Astrocyte (in vitro differentiated cells and primary cell): ENCODE measurements at regions not wholly inside any gene's neighbourhood (a gene's known extent, or its start where the extent isn't known, plus 50 kb on each side); places are given as distances from the start of the nearest gene placed in this dataset.
"Not testable (repeated sequence)": the region's sequence is repeated elsewhere in the genome, so short reads cannot be mapped to it uniquely, and the experiment has no call there.

Source experiments
- DNase-seq: peaks from one replicate; pipeline ENCODE4 v3.0.0-alpha.2; 2010; ENCODE audit warnings: low read depth
- FAIRE-seq: peaks from 2 replicates; lab custom pipeline; 2011; peaks lifted over from hg19 to GRCh38; lab: Jason Lieb, UNC
- H2AFZ ChIP-seq: 2 replicates; pipeline ENCODE4 v1.6.0; 2012; ENCODE audit warnings: low read depth, low read length, inconsistent platforms
- H3K27ac ChIP-seq: 2 replicates; pipeline ENCODE4 v1.5.1; 2011; ENCODE audit warnings: low read depth, low read length, inconsistent platforms
- H3K27me3 ChIP-seq: 2 replicates; pipeline ENCODE4 v1.6.0; 2011; ENCODE audit warnings: low read length, inconsistent platforms; ENCODE audit not compliant: insufficient read depth
- H3K36me3 ChIP-seq: 2 replicates; pipeline ENCODE4 v1.5.1; 2011; ENCODE audit warnings: low read length, inconsistent platforms; ENCODE audit not compliant: insufficient read depth
- H3K4me1 ChIP-seq: 2 replicates; pipeline ENCODE4 v1.5.1; 2011; ENCODE audit warnings: low read length, inconsistent platforms; ENCODE audit not compliant: insufficient read depth
- H3K4me2 ChIP-seq: 2 replicates; pipeline ENCODE4 v1.6.0; 2012; ENCODE audit warnings: low read length, inconsistent platforms
- H3K4me3 ChIP-seq: 2 replicates; pipeline ENCODE4 v1.5.1; 2011; ENCODE audit warnings: low read depth, mild to moderate bottlenecking, low read length, inconsistent platforms; ENCODE audit not compliant: insufficient read depth
- H3K79me2 ChIP-seq: 2 replicates; pipeline ENCODE4 v1.6.0; 2012; ENCODE audit warnings: mild to moderate bottlenecking, low read length, inconsistent platforms; ENCODE audit not compliant: insufficient read depth
- H3K9ac ChIP-seq: 2 replicates; pipeline ENCODE4 v1.6.0; 2012; ENCODE audit warnings: mild to moderate bottlenecking, low read length, inconsistent platforms
- H3K9me3 ChIP-seq: 2 replicates; pipeline ENCODE4 v1.5.1; 2012; ENCODE audit warnings: low read depth, mild to moderate bottlenecking, low read length, inconsistent platforms; ENCODE audit not compliant: insufficient read depth
- H4K20me1 ChIP-seq: 2 replicates; pipeline ENCODE4 v1.6.0; 2012; ENCODE audit warnings: low read length, inconsistent platforms; ENCODE audit not compliant: insufficient read depth
- H3K27ac Mint-ChIP-seq: one replicate; pipeline ENCODE4 v1.8.0; 2021; ENCODE audit warnings: mild to moderate bottlenecking, mixed read lengths; ENCODE audit not compliant: unreplicated experiment
- H3K27me3 Mint-ChIP-seq: one replicate; pipeline ENCODE4 v1.8.0; 2021; ENCODE audit warnings: low read depth, mixed read lengths; ENCODE audit not compliant: unreplicated experiment
- H3K36me3 Mint-ChIP-seq: one replicate; pipeline ENCODE4 v1.8.0; 2021; ENCODE audit warnings: low read depth, mixed read lengths; ENCODE audit not compliant: unreplicated experiment
- H3K4me1 Mint-ChIP-seq: one replicate; pipeline ENCODE4 v1.8.0; 2021; ENCODE audit warnings: low read depth, mixed read lengths; ENCODE audit not compliant: unreplicated experiment
- H3K4me3 Mint-ChIP-seq: one replicate; pipeline ENCODE4 v1.8.0; 2021; ENCODE audit warnings: mild to moderate bottlenecking, moderate library complexity, mixed read lengths; ENCODE audit not compliant: unreplicated experiment
- H3K9me3 Mint-ChIP-seq: one replicate; pipeline ENCODE4 v1.8.0; 2021; ENCODE audit warnings: mild to moderate bottlenecking, mixed read lengths; ENCODE audit not compliant: unreplicated experiment
- CTCF ChIP-seq: IDR thresholded peaks from 2 replicates; pipeline ENCODE4 v1.5.1; 2011; ENCODE audit warnings: low read depth, mild to moderate bottlenecking, inconsistent platforms, low read length, moderate library complexity; ENCODE audit not compliant: insufficient read depth
- EZH2 ChIP-seq: IDR thresholded peaks from 2 replicates; pipeline ENCODE4 v1.6.1; 2012; ENCODE audit warnings: mild to moderate bottlenecking, low read length, inconsistent platforms; ENCODE audit not compliant: insufficient read depth

- Histone ChIP-seq H2AFZ (no peak overlapping the region), H4K20me1 (no peaks in the 10 kb centered on the region), H3K27ac (no peak overlapping the region), H3K9me3 (no peaks in the 10 kb centered on the region), H3K9ac (no peak overlapping the region), H3K4me2 (no peak overlapping the region), H3K27me3 (no peaks in the 10 kb centered on the region), H3K36me3 (no peaks in the 10 kb centered on the region), H3K4me3 (no peak overlapping the region), H3K4me1 (peaks cover 21% of the 10 kb centered on the region), H3K79me2 (no peaks in the 10 kb centered on the region)
- no peak for FAIRE-seq
- no peak for DNase-seq
- TF ChIP-seq CTCF (no peak), EZH2 (no peak)
- peaks cover 21% of the 10 kb centered on the region for H3K4me1 Mint-ChIP-seq
- H3K36me3 Mint-ChIP-seq: peaks cover 6% of the 10 kb centered on the region
- no peak overlapping the region for H3K4me3 Mint-ChIP-seq
- H3K27ac Mint-ChIP-seq: no peak overlapping the region
- H3K9me3 Mint-ChIP-seq: no peaks in the 10 kb centered on the region
- H3K27me3 Mint-ChIP-seq: no peaks in the 10 kb centered on the region
These were observed 66.5 kb upstream of the IER3 start for GRCh38 chr6:30810813-30811339.

- not testable (repeated sequence) for H3K4me1 ChIP-seq, H3K27ac ChIP-seq, H3K27ac Mint-ChIP-seq, H3K36me3 ChIP-seq, H3K27me3 ChIP-seq, H3K9me3 ChIP-seq, FAIRE-seq, H3K27me3 Mint-ChIP-seq, H3K4me3 Mint-ChIP-seq, H4K20me1 ChIP-seq, H3K4me2 ChIP-seq, H3K4me1 Mint-ChIP-seq, H3K36me3 Mint-ChIP-seq, H3K4me3 ChIP-seq, H3K79me2 ChIP-seq, DNase-seq, H2AFZ ChIP-seq, H3K9ac ChIP-seq, H3K9me3 Mint-ChIP-seq
These were observed 63.2 kb upstream of the IER3 start for GRCh38 chr6:30807566-30807965.

- H3K9me3 ChIP-seq: no peaks in the 10 kb centered on the region
- H2AFZ ChIP-seq: no peak overlapping the region
- FAIRE-seq: no peak
- no peaks in the 10 kb centered on the region for H3K27me3 ChIP-seq
- Mint-ChIP-seq H3K4me3 (no peak overlapping the region), H3K36me3 (peaks cover 7% of the 10 kb centered on the region), H3K27ac (no peak overlapping the region), H3K4me1 (no peaks in the 10 kb centered on the region), H3K27me3 (peaks cover 1% of the 10 kb centered on the region), H3K9me3 (peaks cover 2% of the 10 kb centered on the region)
- no peaks in the 10 kb centered on the region for H4K20me1 ChIP-seq
- no peak overlapping the region for H3K27ac ChIP-seq
- no peak for DNase-seq
- H3K36me3 ChIP-seq: no peaks in the 10 kb centered on the region
- TF ChIP-seq CTCF (no peak), EZH2 (no peak)
- H3K4me3 ChIP-seq: no peak overlapping the region
- H3K4me2 ChIP-seq: no peak overlapping the region
- H3K79me2 ChIP-seq: no peaks in the 10 kb centered on the region
- no peaks in the 10 kb centered on the region for H3K4me1 ChIP-seq
- H3K9ac ChIP-seq: no peak overlapping the region
These were observed 62.3 kb upstream of the IER3 start for GRCh38 chr6:30806581-30807183.
